Uterus (tissue), 2 donors: ENCODE measurements at regions not wholly inside any gene's neighbourhood (a gene's known extent, or its start where the extent isn't known, plus 50 kb on each side); places are given as distances from the start of the nearest gene placed in this dataset.

Source experiments
- POLR2A ChIP-seq, 2 donors: fragments of 450-650 bp; IDR thresholded peaks; one replicate each; pipeline ENCODE4 v1.6.1; 2016; ENCODE audit warnings: antibody characterized with exemption in 2 of 2, mild to moderate bottlenecking in 1 of 2, moderate library complexity in 1 of 2
- TF ChIP-seq, protein P1 (sequence below), 4 experiments: fragments of 200-600 bp in 2 of 4; fragments of 450-650 bp in 2 of 4; sonication (generic) in 2 of 4; IDR thresholded peaks; one replicate each; pipeline ENCODE4 v1.5.1; 2016 to 2019; ENCODE audit warnings: antibody characterized with exemption in 4 of 4, mild to moderate bottlenecking in 2 of 4, moderate library complexity in 1 of 4

DNA sequence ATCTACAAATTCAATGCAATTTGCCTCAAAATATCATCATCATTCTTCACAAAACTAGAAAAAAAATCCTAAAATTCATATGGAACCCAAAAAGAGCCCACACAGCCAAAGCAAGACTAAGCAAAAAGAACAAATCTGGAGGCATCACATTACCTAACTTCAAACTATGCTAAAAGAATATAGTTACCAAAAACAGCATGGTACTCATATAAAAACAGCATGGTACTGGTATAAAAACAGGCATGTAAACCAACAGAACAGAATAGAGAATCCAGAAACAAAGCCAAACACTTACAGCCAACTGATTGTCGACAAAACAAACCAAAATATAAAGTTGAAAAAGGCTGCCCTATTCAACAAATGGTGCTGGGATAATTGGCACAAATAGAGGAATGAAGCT is 278.1 kb downstream of the TPBG start:
- TF ChIP-seq POLR2A (IDR thresholded peaks at IDR 0.05): no peak
- TF ChIP-seq, protein P1, sequence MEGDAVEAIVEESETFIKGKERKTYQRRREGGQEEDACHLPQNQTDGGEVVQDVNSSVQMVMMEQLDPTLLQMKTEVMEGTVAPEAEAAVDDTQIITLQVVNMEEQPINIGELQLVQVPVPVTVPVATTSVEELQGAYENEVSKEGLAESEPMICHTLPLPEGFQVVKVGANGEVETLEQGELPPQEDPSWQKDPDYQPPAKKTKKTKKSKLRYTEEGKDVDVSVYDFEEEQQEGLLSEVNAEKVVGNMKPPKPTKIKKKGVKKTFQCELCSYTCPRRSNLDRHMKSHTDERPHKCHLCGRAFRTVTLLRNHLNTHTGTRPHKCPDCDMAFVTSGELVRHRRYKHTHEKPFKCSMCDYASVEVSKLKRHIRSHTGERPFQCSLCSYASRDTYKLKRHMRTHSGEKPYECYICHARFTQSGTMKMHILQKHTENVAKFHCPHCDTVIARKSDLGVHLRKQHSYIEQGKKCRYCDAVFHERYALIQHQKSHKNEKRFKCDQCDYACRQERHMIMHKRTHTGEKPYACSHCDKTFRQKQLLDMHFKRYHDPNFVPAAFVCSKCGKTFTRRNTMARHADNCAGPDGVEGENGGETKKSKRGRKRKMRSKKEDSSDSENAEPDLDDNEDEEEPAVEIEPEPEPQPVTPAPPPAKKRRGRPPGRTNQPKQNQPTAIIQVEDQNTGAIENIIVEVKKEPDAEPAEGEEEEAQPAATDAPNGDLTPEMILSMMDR (IDR thresholded peaks at IDR 0.05): no peak
